ENCODE measurements at regions not wholly inside any gene's neighbourhood (a gene's known extent, or its start where the extent isn't known, plus 50 kb on each side); places are given as distances from the start of the nearest gene placed in this dataset.
"Not testable (repeated sequence)": the region's sequence is repeated elsewhere in the genome, so short reads cannot be mapped to it uniquely, and the experiment has no call there.

GRCh38 chr12:102331419-102331818, 133.8 kb upstream of the PMCH start:
- no peak overlapping the region for H3K4me3 ChIP-seq (ENCODE audit: insufficient read depth, low read length)

GRCh38 chr12:102329883-102330282, 132.2 kb upstream of the PMCH start:
- Histone ChIP-seq H3K36me3 (ENCODE audit: insufficient read depth, low read length) (no peaks in the 10 kb centered on the region), H3K79me2 (ENCODE audit: insufficient read depth, low read length) (no peaks in the 10 kb centered on the region), H3K27ac (ENCODE audit: low read depth, low read length) (no peak overlapping the region), H3K4me1 (ENCODE audit: insufficient read depth, low read length) (no peaks in the 10 kb centered on the region), H3K4me2 (ENCODE audit: insufficient read depth, low read length) (no peak overlapping the region), H2AFZ (ENCODE audit: low read length) (no peak overlapping the region), H3K9me3 (ENCODE audit: low read depth, low read length) (no peaks in the 10 kb centered on the region), H3K27me3 (ENCODE audit: insufficient read depth, low read length) (no peaks in the 10 kb centered on the region), H3K4me3 (ENCODE audit: insufficient read depth, low read length) (no peak overlapping the region), H4K20me1 (ENCODE audit: insufficient read depth, low read length) (no peaks in the 10 kb centered on the region)
- no peak for TF ChIP-seq CTCF (IDR thresholded peaks at IDR 0.05; ENCODE audit: extremely low read depth, low read depth, low read length)
- no peak for DNase-seq (ENCODE audit: insufficient read length, low spot score, missing footprints)

More at GRCh38 chr12:102331419-102331818, 133.8 kb upstream of the PMCH start:
- Histone ChIP-seq H3K27ac (ENCODE audit: low read depth, low read length) (no peak overlapping the region), H4K20me1 (ENCODE audit: insufficient read depth, low read length) (no peaks in the 10 kb centered on the region), H3K9me3 (ENCODE audit: low read depth, low read length) (no peaks in the 10 kb centered on the region), H3K79me2 (ENCODE audit: insufficient read depth, low read length) (no peaks in the 10 kb centered on the region), H2AFZ (ENCODE audit: low read length) (no peak overlapping the region), H3K4me2 (ENCODE audit: insufficient read depth, low read length) (no peak overlapping the region), H3K36me3 (ENCODE audit: insufficient read depth, low read length) (no peaks in the 10 kb centered on the region), H3K27me3 (ENCODE audit: insufficient read depth, low read length) (no peaks in the 10 kb centered on the region), H3K4me1 (ENCODE audit: insufficient read depth, low read length) (no peaks in the 10 kb centered on the region)
- DNase-seq (ENCODE audit: insufficient read length, low spot score, missing footprints): no peak
- no peak for TF ChIP-seq CTCF (IDR thresholded peaks at IDR 0.05; ENCODE audit: extremely low read depth, low read depth, low read length)

- H3K4me2 ChIP-seq (ENCODE audit: insufficient read depth, low read length): no peak overlapping the region
- no peak overlapping the region for H3K4me3 ChIP-seq (ENCODE audit: insufficient read depth, low read length)
- H4K20me1 ChIP-seq (ENCODE audit: insufficient read depth, low read length): no peaks in the 10 kb centered on the region
- no peak overlapping the region for H3K27ac ChIP-seq (ENCODE audit: low read depth, low read length)
- H3K4me1 ChIP-seq (ENCODE audit: insufficient read depth, low read length): no peaks in the 10 kb centered on the region
- no peak for DNase-seq (ENCODE audit: insufficient read length, low spot score, missing footprints)
- H3K9me3 ChIP-seq (ENCODE audit: low read depth, low read length): no peaks in the 10 kb centered on the region
- TF ChIP-seq CTCF (IDR thresholded peaks at IDR 0.05; ENCODE audit: extremely low read depth, low read depth, low read length): no peak
- H3K27me3 ChIP-seq (ENCODE audit: insufficient read depth, low read length): no peaks in the 10 kb centered on the region
- H3K79me2 ChIP-seq (ENCODE audit: insufficient read depth, low read length): no peaks in the 10 kb centered on the region
- no peak overlapping the region for H2AFZ ChIP-seq (ENCODE audit: low read length)
- no peaks in the 10 kb centered on the region for H3K36me3 ChIP-seq (ENCODE audit: insufficient read depth, low read length)
Observed at GRCh38 chr12:102326982-102327381, 129.3 kb upstream of the PMCH start.

- H3K4me3 ChIP-seq (ENCODE audit: insufficient read depth, low read length); H3K4me1 ChIP-seq (ENCODE audit: insufficient read depth, low read length); H3K27me3 ChIP-seq (ENCODE audit: insufficient read depth, low read length); H3K4me2 ChIP-seq (ENCODE audit: insufficient read depth, low read length); H3K36me3 ChIP-seq (ENCODE audit: insufficient read depth, low read length); H3K27ac ChIP-seq (ENCODE audit: low read depth, low read length); H3K9me3 ChIP-seq (ENCODE audit: low read depth, low read length); DNase-seq (ENCODE audit: insufficient read length, low spot score, missing footprints); H2AFZ ChIP-seq (ENCODE audit: low read length); H4K20me1 ChIP-seq (ENCODE audit: insufficient read depth, low read length); H3K79me2 ChIP-seq (ENCODE audit: insufficient read depth, low read length): not testable (repeated sequence)
Observed at GRCh38 chr12:102325108-102325507, 127.5 kb upstream of the PMCH start.
